Sigmoid colon (tissue), 4 donors: ENCODE measurements at regions not wholly inside any gene's neighbourhood (a gene's known extent, or its start where the extent isn't known, plus 50 kb on each side); places are given as distances from the start of the nearest gene placed in this dataset.

Source experiments
- CTCF ChIP-seq, 4 experiments: fragments of 450-650 bp in 3 of 4; fragments of 200-600 bp in 1 of 4; IDR thresholded peaks; one replicate each; pipeline ENCODE4 v1.5.1; 2016 to 2019; ENCODE audit warnings: antibody characterized with exemption in 4 of 4, mild to moderate bottlenecking in 3 of 4, moderate library complexity in 2 of 4
- POLR2AphosphoS5 ChIP-seq, 4 donors: sonication (generic); formaldehyde crosslinking; IDR thresholded peaks; one replicate each; pipeline ENCODE4 v1.6.1; 2017; ENCODE audit warnings: antibody characterized with exemption in 4 of 4

- TF ChIP-seq POLR2AphosphoS5 (IDR thresholded peaks at IDR 0.05) (no peak), CTCF (IDR thresholded peaks at IDR 0.05) (no peak)
Measured at GRCh38 chr12:96120359-96121100, 73.6 kb upstream of the ELK3 start.
